SK-N-SH treated with all-trans-retinoic acid at 6 μM for 48 hours (cell line): ENCODE measurements at regions not wholly inside any gene's neighbourhood (a gene's known extent, or its start where the extent isn't known, plus 50 kb on each side); places are given as distances from the start of the nearest gene placed in this dataset.

ENCODE experiments used
- ATAC-seq: fragments of 200-7000 bp; cut with Tn5 transposase; 3 replicates; pipeline ENCODE4 v1.9.1; 2020; ENCODE audit warnings: mild to moderate bottlenecking, moderate library complexity
- ARNTL ChIP-seq: fragments of 450-650 bp; formaldehyde crosslinking; IDR thresholded peaks from 2 replicates; pipeline ENCODE4 v1.5.0; 2020; ENCODE audit warnings: low read depth, mild to moderate bottlenecking, moderate library complexity, borderline replicate concordance
- BACH2 ChIP-seq: fragments of 250-450 bp; sonication (Bioruptor Pico); IDR thresholded peaks from 2 replicates; pipeline ENCODE4 v1.9.0; 2021; ENCODE audit warnings: mild to moderate bottlenecking, borderline replicate concordance
- CSDC2 ChIP-seq: fragments of 250-450 bp; sonication (Bioruptor Pico); IDR thresholded peaks from 2 replicates; pipeline ENCODE4 v1.5.0; 2020; ENCODE audit warnings: mild to moderate bottlenecking, moderate library complexity
- GLIS3 ChIP-seq: fragments of 250-450 bp; sonication (Bioruptor Pico); IDR thresholded peaks from 2 replicates; pipeline ENCODE4 v1.5.0; 2020; ENCODE audit warnings: mild to moderate bottlenecking, moderate library complexity
- PPARA ChIP-seq: fragments of 250-450 bp; sonication (Bioruptor Pico); IDR thresholded peaks from 2 replicates; pipeline ENCODE4 v1.5.0; 2020; ENCODE audit warnings: mild to moderate bottlenecking, borderline replicate concordance
- RARB ChIP-seq: fragments of 250-450 bp; sonication (Bioruptor Pico); IDR thresholded peaks from 2 replicates; pipeline ENCODE4 v1.8.0; 2021; ENCODE audit warnings: mild to moderate bottlenecking, moderate library complexity
- SNAI2 ChIP-seq: fragments of 250-450 bp; sonication (Bioruptor Pico); IDR thresholded peaks from 2 replicates; pipeline ENCODE4 v1.5.0; 2020; ENCODE audit warnings: mild to moderate bottlenecking, moderate library complexity
- TCF4 ChIP-seq: fragments of 250-450 bp; sonication (Bioruptor Pico); IDR thresholded peaks from 2 replicates; pipeline ENCODE4 v1.8.0; 2021; ENCODE audit warnings: mild to moderate bottlenecking, moderate library complexity, borderline replicate concordance
- ZC3H10 ChIP-seq: fragments of 250-450 bp; sonication (Bioruptor Pico); IDR thresholded peaks from 2 replicates; pipeline ENCODE4 v1.5.1; 2021; ENCODE audit warnings: mild to moderate bottlenecking, moderate library complexity
- ZFP3 ChIP-seq: fragments of 250-450 bp; sonication (Bioruptor Pico); IDR thresholded peaks from 2 replicates; pipeline ENCODE4 v1.5.0; 2020; ENCODE audit warnings: mild to moderate bottlenecking, moderate library complexity
- ZFP30 ChIP-seq: fragments of 450-650 bp; formaldehyde crosslinking; IDR thresholded peaks from 2 replicates; pipeline ENCODE4 v1.5.0; 2022; ENCODE audit warnings: mild to moderate bottlenecking, moderate library complexity
- ZNF565 ChIP-seq: fragments of 450-650 bp; formaldehyde crosslinking; conservative IDR thresholded peaks from 2 replicates; pipeline ENCODE4 v1.5.0; 2020; ENCODE audit warnings: low read depth, mild to moderate bottlenecking, moderate library complexity
- ZNF8 ChIP-seq: fragments of 450-650 bp; formaldehyde crosslinking; IDR thresholded peaks from 2 replicates; pipeline ENCODE4 v1.5.0; 2020; ENCODE audit warnings: mild to moderate bottlenecking, moderate library complexity
- TF ChIP-seq, protein P1 (sequence below): fragments of 250-450 bp; sonication (Bioruptor Pico); IDR thresholded peaks from 2 replicates; pipeline ENCODE4 v1.8.0; 2020; ENCODE audit warnings: mild to moderate bottlenecking, moderate library complexity, borderline replicate concordance
- TF ChIP-seq, protein P2 (sequence below): fragments of 250-450 bp; sonication (Bioruptor Pico); IDR thresholded peaks from 2 replicates; pipeline ENCODE4 v1.5.0; 2020; ENCODE audit warnings: mild to moderate bottlenecking, moderate library complexity
- TF ChIP-seq, protein P3 (sequence below): fragments of 250-450 bp; sonication (Bioruptor Pico); IDR thresholded peaks from 2 replicates; pipeline ENCODE4 v1.5.1; 2020; ENCODE audit warnings: low read depth, mild to moderate bottlenecking, moderate library complexity
- TF ChIP-seq, protein P4 (sequence below): fragments of 250-450 bp; sonication (Bioruptor Pico); IDR thresholded peaks from 2 replicates; pipeline ENCODE4 v1.8.0; 2021; ENCODE audit warnings: low read depth, mild to moderate bottlenecking, moderate library complexity, borderline replicate concordance

DNA sequence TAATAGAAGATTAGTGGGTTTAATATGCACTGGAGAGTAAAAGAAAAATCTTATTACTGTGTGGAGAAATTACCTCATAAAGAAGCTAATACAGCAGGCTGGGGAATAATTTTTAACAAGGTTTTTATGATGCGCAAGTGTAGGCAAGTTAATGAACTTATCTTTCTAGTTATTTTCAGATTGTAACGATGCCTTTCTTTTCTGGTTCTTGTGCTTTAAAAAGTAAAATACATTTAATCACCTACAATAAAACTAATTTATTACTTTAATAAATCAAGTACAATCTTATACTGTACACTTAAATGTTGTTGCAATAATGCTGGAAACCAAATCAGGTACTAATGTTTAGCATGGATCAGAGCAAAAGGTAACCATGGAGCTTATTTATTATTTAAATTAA, 266.6 kb downstream of the ZIC1 start:
- TF ChIP-seq ZC3H10 (CRISPR knock-in tag) (no peak), ZFP30 (CRISPR knock-in tag) (no peak), BACH2 (CRISPR knock-in tag) (no peak), RARB (no peak), ARNTL (CRISPR knock-in tag) (no peak), SNAI2 (CRISPR knock-in tag) (no peak), ZNF8 (CRISPR knock-in tag) (no peak), CSDC2 (CRISPR knock-in tag) (no peak)
- ATAC-seq = no peak

DNA sequence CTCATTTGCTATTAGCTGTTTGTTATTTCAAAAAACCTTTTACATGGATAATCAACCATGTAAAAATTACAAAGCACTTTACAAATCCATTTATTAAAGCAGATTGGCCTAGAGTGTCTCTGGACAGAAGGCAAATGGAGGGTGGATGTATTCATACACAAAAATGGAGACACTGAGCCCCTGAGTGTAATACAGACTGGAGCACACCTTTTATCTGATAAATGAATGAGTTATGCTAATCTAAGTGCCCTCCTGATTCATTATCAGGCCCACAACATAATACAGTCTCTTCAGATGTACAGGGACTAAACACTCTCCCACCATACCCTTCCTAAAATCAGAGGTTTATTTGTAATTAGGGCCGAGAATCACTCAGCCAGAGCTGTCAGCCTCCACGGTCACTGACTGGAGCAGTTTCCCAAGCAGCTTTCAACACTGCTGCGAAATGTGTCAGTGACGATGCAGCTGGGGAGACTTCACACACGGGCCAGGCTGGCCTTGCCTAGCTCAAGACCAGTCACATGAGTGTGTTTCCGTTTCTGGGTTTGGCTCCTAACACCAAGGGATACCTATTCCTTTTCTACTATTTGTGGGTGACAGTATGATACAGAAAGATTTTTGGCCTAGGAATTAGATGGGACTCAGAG, 271.8 kb downstream of the ZIC1 start:
- no peak for ATAC-seq
- TF ChIP-seq, protein P1, sequence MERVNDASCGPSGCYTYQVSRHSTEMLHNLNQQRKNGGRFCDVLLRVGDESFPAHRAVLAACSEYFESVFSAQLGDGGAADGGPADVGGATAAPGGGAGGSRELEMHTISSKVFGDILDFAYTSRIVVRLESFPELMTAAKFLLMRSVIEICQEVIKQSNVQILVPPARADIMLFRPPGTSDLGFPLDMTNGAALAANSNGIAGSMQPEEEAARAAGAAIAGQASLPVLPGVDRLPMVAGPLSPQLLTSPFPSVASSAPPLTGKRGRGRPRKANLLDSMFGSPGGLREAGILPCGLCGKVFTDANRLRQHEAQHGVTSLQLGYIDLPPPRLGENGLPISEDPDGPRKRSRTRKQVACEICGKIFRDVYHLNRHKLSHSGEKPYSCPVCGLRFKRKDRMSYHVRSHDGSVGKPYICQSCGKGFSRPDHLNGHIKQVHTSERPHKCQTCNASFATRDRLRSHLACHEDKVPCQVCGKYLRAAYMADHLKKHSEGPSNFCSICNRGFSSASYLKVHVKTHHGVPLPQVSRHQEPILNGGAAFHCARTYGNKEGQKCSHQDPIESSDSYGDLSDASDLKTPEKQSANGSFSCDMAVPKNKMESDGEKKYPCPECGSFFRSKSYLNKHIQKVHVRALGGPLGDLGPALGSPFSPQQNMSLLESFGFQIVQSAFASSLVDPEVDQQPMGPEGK (CRISPR knock-in tag) = no peak
- TF ChIP-seq, protein P2, sequence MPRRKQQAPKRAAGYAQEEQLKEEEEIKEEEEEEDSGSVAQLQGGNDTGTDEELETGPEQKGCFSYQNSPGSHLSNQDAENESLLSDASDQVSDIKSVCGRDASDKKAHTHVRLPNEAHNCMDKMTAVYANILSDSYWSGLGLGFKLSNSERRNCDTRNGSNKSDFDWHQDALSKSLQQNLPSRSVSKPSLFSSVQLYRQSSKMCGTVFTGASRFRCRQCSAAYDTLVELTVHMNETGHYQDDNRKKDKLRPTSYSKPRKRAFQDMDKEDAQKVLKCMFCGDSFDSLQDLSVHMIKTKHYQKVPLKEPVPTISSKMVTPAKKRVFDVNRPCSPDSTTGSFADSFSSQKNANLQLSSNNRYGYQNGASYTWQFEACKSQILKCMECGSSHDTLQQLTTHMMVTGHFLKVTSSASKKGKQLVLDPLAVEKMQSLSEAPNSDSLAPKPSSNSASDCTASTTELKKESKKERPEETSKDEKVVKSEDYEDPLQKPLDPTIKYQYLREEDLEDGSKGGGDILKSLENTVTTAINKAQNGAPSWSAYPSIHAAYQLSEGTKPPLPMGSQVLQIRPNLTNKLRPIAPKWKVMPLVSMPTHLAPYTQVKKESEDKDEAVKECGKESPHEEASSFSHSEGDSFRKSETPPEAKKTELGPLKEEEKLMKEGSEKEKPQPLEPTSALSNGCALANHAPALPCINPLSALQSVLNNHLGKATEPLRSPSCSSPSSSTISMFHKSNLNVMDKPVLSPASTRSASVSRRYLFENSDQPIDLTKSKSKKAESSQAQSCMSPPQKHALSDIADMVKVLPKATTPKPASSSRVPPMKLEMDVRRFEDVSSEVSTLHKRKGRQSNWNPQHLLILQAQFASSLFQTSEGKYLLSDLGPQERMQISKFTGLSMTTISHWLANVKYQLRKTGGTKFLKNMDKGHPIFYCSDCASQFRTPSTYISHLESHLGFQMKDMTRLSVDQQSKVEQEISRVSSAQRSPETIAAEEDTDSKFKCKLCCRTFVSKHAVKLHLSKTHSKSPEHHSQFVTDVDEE (CRISPR knock-in tag) = no peak
- TF ChIP-seq ZFP30 (CRISPR knock-in tag) (no peak), ZNF8 (CRISPR knock-in tag) (no peak), TCF4 (CRISPR knock-in tag) (no peak), PPARA (CRISPR knock-in tag) (no peak), BACH2 (CRISPR knock-in tag) (no peak), CSDC2 (CRISPR knock-in tag) (no peak)
- TF ChIP-seq, protein P3, sequence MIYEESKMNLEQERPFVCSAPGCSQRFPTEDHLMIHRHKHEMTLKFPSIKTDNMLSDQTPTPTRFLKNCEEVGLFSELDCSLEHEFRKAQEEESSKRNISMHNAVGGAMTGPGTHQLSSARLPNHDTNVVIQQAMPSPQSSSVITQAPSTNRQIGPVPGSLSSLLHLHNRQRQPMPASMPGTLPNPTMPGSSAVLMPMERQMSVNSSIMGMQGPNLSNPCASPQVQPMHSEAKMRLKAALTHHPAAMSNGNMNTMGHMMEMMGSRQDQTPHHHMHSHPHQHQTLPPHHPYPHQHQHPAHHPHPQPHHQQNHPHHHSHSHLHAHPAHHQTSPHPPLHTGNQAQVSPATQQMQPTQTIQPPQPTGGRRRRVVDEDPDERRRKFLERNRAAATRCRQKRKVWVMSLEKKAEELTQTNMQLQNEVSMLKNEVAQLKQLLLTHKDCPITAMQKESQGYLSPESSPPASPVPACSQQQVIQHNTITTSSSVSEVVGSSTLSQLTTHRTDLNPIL = no peak
- TF ChIP-seq, protein P4, sequence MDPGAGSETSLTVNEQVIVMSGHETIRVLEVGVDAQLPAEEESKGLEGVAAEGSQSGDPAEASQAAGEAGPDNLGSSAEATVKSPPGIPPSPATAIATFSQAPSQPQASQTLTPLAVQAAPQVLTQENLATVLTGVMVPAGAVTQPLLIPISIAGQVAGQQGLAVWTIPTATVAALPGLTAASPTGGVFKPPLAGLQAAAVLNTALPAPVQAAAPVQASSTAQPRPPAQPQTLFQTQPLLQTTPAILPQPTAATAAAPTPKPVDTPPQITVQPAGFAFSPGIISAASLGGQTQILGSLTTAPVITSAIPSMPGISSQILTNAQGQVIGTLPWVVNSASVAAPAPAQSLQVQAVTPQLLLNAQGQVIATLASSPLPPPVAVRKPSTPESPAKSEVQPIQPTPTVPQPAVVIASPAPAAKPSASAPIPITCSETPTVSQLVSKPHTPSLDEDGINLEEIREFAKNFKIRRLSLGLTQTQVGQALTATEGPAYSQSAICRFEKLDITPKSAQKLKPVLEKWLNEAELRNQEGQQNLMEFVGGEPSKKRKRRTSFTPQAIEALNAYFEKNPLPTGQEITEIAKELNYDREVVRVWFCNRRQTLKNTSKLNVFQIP = no peak

DNA sequence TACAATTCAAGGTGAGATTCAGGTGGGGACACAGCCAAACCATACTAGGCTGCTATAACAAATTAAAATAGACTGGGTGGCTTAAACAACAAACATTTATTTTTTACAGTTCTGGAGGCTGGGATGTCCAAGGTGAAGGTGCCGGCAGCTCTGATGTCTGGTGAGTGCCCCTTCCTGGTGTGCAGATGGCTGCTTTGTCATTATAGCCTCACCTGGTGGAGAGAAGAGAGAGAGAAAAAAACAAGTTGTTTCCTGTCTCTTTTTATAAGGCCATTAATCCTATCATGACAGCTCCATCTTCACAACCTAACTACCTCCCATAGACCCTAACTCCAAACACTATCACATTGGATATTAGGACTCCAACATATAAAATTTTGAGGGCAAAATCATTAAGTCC, 279.7 kb downstream of the ZIC1 start:
- ATAC-seq = no peak
- TF ChIP-seq, protein P2 (CRISPR knock-in tag) = no peak
- no peak for TF ChIP-seq TCF4 (CRISPR knock-in tag)
- no peak for TF ChIP-seq ZFP3 (CRISPR knock-in tag)
- TF ChIP-seq GLIS3 = no peak
- no peak for TF ChIP-seq ZFP30 (CRISPR knock-in tag)
- TF ChIP-seq ZNF565 (CRISPR knock-in tag) = no peak
- TF ChIP-seq, all 23 proteins: peak for 0
